PFSK-1 (cell line): ENCODE measurements at regions not wholly inside any gene's neighbourhood (a gene's known extent, or its start where the extent isn't known, plus 50 kb on each side); places are given as distances from the start of the nearest gene placed in this dataset.

ENCODE experiments used
- POLR2AphosphoS5 ChIP-seq: IDR thresholded peaks from 2 replicates; pipeline ENCODE4 v1.6.1; 2012; ENCODE audit warnings: low read depth, mild to moderate bottlenecking, control low read depth, low read length, moderate library complexity
- TF ChIP-seq, protein P1 (sequence below), 2 experiments: IDR thresholded peaks; 2 replicates each; pipeline versions ENCODE4 v1.6.1 to v1.8.0; 2011 to 2012; ENCODE audit warnings: low read depth in 2 of 2, low read length in 2 of 2, control low read depth in 1 of 2, inconsistent platforms in 1 of 2, mild to moderate bottlenecking in 1 of 2, moderate library complexity in 1 of 2; ENCODE audit not compliant: insufficient read depth in 1 of 2

DNA sequence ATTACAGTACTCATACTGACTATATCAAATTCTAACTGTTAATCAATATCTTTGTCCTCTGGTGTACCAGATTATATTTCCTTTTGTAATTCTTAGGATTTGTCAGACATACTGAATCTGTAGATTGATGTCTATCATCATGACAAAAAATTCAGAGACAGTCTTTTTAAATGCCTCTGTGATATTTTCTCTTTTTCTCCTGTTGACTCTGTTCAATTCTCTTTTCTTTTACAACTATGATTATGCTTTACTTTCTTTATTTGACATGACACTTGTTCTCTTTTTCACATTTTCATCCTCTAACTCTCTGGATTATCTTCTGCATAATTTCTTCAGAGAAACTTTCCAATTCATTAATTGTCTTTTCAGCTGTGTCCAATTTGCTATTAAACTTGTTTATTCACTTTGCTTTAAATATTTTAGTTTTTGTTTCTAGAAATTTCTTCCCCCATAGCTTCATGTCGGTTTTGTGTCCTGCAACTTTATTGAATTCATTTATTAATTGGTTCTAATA, 153.6 kb downstream of the PFKFB3 start:
- TF ChIP-seq, protein P1, sequence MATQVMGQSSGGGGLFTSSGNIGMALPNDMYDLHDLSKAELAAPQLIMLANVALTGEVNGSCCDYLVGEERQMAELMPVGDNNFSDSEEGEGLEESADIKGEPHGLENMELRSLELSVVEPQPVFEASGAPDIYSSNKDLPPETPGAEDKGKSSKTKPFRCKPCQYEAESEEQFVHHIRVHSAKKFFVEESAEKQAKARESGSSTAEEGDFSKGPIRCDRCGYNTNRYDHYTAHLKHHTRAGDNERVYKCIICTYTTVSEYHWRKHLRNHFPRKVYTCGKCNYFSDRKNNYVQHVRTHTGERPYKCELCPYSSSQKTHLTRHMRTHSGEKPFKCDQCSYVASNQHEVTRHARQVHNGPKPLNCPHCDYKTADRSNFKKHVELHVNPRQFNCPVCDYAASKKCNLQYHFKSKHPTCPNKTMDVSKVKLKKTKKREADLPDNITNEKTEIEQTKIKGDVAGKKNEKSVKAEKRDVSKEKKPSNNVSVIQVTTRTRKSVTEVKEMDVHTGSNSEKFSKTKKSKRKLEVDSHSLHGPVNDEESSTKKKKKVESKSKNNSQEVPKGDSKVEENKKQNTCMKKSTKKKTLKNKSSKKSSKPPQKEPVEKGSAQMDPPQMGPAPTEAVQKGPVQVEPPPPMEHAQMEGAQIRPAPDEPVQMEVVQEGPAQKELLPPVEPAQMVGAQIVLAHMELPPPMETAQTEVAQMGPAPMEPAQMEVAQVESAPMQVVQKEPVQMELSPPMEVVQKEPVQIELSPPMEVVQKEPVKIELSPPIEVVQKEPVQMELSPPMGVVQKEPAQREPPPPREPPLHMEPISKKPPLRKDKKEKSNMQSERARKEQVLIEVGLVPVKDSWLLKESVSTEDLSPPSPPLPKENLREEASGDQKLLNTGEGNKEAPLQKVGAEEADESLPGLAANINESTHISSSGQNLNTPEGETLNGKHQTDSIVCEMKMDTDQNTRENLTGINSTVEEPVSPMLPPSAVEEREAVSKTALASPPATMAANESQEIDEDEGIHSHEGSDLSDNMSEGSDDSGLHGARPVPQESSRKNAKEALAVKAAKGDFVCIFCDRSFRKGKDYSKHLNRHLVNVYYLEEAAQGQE (IDR thresholded peaks at IDR 0.05; ENCODE audit: insufficient read depth in 1 of 2, low read depth in 2 of 2, low read length in 2 of 2), result no peak
- no peak for TF ChIP-seq POLR2AphosphoS5
